ENCODE measurements at regions not wholly inside any gene's neighbourhood (a gene's known extent, or its start where the extent isn't known, plus 50 kb on each side); places are given as distances from the start of the nearest gene placed in this dataset.
"Not testable (repeated sequence)": the region's sequence is repeated elsewhere in the genome, so short reads cannot be mapped to it uniquely, and the experiment has no call there.

DNA sequence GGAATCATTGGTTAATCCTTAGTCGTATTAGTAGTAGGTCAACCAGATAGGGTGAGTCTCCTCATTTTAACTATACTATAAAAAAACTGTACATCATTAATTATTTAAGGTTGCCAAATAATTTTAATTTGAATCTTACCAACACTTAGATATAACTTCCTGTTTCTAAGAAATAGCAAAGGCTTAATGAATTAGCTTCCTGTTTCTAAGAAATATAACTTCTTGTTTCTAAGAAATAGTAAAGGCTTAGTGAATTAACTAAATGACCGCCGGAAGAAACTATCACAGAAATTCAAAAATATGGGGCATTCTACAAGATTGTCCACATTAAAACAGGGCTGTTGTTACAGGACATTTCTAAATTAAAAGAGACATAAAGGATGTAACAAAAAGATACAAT is 392.9 kb upstream of the FOXG1 start:
- no peak overlapping the region for H3K4me3 Mint-ChIP-seq
- no peaks in the 10 kb centered on the region for H3K4me1 Mint-ChIP-seq
- peaks cover 15% of the 10 kb centered on the region for H3K9me3 Mint-ChIP-seq
- H3K27ac Mint-ChIP-seq: no peak overlapping the region
- DNase-seq: no peak
- no peaks in the 10 kb centered on the region for H3K36me3 Mint-ChIP-seq (ENCODE audit: low read depth)
- H3K27me3 Mint-ChIP-seq: no peaks in the 10 kb centered on the region
- ATAC-seq: no peak

DNA sequence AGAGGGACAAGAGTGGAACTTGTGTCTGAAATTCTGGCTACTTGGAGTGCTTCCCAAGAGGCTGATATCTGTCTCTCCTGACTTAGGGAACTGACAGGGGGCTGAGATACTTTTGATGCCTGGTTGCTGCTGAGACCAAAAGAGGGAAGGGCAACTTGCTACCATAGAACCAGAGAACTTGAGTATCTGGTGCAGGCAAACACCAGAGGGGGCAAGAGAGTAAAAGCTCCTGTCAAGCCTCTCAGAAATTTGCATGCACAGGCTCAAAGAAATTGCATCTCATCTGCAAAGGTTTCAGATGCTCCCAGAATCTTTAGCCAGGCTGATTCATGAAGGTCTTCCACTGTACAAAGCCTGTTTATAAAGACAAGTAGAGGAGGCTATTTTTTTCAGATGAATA is 391.3 kb upstream of the FOXG1 start:
- Mint-ChIP-seq H3K4me3 (no peak overlapping the region), H3K36me3 (ENCODE audit: low read depth) (no peaks in the 10 kb centered on the region), H3K27me3 (no peaks in the 10 kb centered on the region), H3K9me3 (peaks cover 10% of the 10 kb centered on the region), H3K27ac (no peak overlapping the region), H3K4me1 (no peaks in the 10 kb centered on the region)
- DNase-seq (no peak), ATAC-seq (no peak)

DNA sequence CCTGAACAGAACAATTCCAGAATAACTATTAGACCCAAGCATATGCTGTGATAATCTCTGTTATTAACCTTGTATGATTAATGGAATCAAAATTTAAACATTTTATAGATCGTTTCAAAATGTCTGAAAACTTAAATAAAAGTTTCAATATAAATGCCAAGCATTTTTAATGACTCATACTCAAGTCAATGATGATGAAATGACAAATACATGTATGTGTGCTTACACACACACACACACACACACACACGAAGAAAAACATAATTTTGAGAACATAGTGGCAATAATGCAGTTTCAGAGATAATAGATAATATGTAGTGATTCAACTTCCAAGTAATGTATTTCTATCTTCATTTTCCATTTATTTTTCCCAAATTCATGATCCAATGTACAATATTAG is 384.9 kb upstream of the FOXG1 start:
- no peaks in the 10 kb centered on the region for H3K4me1 Mint-ChIP-seq
- no peak for ATAC-seq
- no peaks in the 10 kb centered on the region for H3K27me3 Mint-ChIP-seq
- H3K9me3 Mint-ChIP-seq: peaks cover 5% of the 10 kb centered on the region
- DNase-seq: no peak
- no peaks in the 10 kb centered on the region for H3K36me3 Mint-ChIP-seq (ENCODE audit: low read depth)
- H3K27ac Mint-ChIP-seq: no peak overlapping the region
- no peak overlapping the region for H3K4me3 Mint-ChIP-seq

DNA sequence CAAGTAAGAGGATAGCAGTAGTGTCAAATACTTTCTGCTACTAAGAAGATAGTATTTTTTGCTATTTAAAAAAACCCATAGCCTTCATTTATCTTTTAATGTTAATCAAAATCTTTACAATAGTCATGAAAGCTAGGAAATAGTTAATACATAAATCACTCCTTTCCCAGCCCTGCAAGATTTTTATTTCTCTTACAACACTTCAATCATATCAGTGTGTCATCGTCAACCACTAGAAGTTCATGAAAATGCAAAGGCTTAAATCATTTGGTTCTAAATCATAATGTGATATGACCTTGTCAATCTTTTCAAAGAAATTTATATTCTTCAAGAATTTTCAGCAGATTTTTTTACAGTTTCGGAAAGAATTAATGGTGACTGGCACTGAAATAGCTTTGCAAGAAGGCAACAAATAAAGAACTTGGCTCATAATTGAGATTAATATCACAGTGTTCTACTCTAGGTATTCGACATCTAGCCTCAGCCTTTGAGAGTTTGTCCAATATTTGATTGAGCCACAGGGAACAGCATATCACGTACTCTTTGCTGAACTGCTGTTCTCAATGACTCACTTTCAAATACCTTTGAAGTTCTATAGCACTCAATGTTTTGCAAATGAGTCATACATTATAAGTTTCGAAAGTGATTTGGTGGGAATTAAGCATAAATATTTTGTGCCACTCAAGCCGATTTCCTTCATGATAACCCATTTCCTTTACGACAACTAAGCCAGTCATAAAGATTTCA is 384.0 kb upstream of the FOXG1 start:
- ATAC-seq (no peak), DNase-seq (no peak)
- no peak overlapping the region for H3K27ac Mint-ChIP-seq
- H3K9me3 Mint-ChIP-seq: no peaks in the 10 kb centered on the region
- no peaks in the 10 kb centered on the region for H3K36me3 Mint-ChIP-seq (ENCODE audit: low read depth)
- H3K4me3 Mint-ChIP-seq: no peak overlapping the region
- no peaks in the 10 kb centered on the region for H3K4me1 Mint-ChIP-seq
- no peaks in the 10 kb centered on the region for H3K27me3 Mint-ChIP-seq

DNA sequence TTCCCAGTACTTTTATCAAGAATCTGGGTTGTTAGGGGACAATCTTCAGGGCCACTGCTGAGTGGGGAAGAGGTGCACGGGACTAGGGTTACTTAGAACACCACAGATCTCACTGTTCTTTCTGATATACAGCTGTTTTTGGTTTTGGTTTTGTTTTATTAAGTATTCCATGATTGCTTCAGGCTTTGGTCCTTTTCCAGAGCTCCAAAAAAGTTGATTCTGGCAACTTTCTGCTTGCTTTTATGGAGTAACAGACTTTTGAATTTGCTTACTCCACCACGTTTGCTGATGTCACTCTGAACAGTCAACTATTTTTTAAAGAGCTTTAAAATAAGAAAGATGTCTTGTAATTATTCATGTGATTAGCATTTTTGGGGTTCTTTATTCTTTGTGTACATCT is 368.1 kb upstream of the FOXG1 start:
- Mint-ChIP-seq H3K4me3 (no peak overlapping the region), H3K9me3 (peaks cover 3% of the 10 kb centered on the region), H3K27me3 (no peaks in the 10 kb centered on the region), H3K36me3 (ENCODE audit: low read depth) (no peaks in the 10 kb centered on the region), H3K27ac (no peak overlapping the region), H3K4me1 (no peaks in the 10 kb centered on the region)
- no peak for ATAC-seq
- DNase-seq: no peak

DNA sequence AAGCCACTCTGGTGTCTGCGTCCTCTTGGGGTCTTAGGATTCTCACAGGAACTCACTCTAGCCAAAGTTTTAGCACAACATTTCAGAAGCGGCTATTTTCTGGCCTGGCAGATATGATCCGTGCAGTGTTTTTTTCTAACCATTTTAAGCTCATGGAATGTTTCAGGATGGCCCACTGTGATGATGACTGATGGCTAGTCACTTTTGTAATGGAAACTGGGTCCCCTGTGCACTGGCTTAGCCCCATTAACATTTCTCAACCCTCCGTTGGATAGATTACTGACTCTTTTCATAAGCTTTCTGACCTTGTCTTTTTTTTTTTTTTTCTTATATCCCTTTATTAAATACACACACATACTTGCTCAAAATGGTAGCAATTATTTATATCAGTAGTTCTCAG is 364.9 kb upstream of the FOXG1 start:
- H3K27me3 Mint-ChIP-seq; H3K4me3 Mint-ChIP-seq; H3K9me3 Mint-ChIP-seq; ATAC-seq; DNase-seq; H3K36me3 Mint-ChIP-seq (ENCODE audit: low read depth); H3K4me1 Mint-ChIP-seq; H3K27ac Mint-ChIP-seq: not testable (repeated sequence)

DNA sequence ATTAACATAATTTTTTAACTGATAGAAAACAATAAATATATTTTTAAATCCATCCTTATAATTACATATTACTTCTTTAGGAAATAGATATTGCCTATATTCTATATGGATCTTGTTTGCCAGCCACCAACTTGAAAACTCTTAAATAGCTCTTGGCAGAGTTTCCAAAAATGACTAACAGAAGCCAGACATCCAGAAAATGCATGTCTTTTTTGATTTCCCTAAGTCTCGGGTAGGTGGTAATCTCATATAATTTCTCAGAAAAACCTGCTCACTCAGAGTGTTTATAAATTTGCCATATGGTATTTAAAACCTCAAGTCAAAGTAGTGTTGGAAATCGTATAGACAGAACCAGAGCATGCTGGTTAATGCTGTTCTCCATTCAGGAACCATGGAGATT is 360.4 kb upstream of the FOXG1 start:
- DNase-seq (no peak), ATAC-seq (no peak)
- no peaks in the 10 kb centered on the region for H3K27me3 Mint-ChIP-seq
- no peaks in the 10 kb centered on the region for H3K4me1 Mint-ChIP-seq
- no peak overlapping the region for H3K27ac Mint-ChIP-seq
- H3K9me3 Mint-ChIP-seq: peaks cover 17% of the 10 kb centered on the region
- no peaks in the 10 kb centered on the region for H3K36me3 Mint-ChIP-seq (ENCODE audit: low read depth)
- H3K4me3 Mint-ChIP-seq: no peak overlapping the region

GRCh38 chr14:28407031-28407825 is 359.4 kb upstream of the FOXG1 start:
- H3K9me3 Mint-ChIP-seq: peaks cover 19% of the 10 kb centered on the region
- H3K4me3 Mint-ChIP-seq: no peak overlapping the region
- DNase-seq (no peak), ATAC-seq (no peak)
- no peaks in the 10 kb centered on the region for H3K27me3 Mint-ChIP-seq
- H3K36me3 Mint-ChIP-seq (ENCODE audit: low read depth): no peaks in the 10 kb centered on the region
- H3K4me1 Mint-ChIP-seq: no peaks in the 10 kb centered on the region
- no peak overlapping the region for H3K27ac Mint-ChIP-seq

- ATAC-seq (no peak), DNase-seq (no peak)
- no peaks in the 10 kb centered on the region for H3K4me1 Mint-ChIP-seq
- no peaks in the 10 kb centered on the region for H3K27me3 Mint-ChIP-seq
- peaks cover 19% of the 10 kb centered on the region for H3K9me3 Mint-ChIP-seq
- no peak overlapping the region for H3K27ac Mint-ChIP-seq
- H3K4me3 Mint-ChIP-seq: no peak overlapping the region
- no peaks in the 10 kb centered on the region for H3K36me3 Mint-ChIP-seq (ENCODE audit: low read depth)
These were observed 358.6 kb upstream of the FOXG1 start for GRCh38 chr14:28407996-28408395.

GRCh38 chr14:28412077-28412476 is 354.5 kb upstream of the FOXG1 start:
- Mint-ChIP-seq H3K27ac (no peak overlapping the region), H3K4me3 (no peak overlapping the region), H3K4me1 (no peaks in the 10 kb centered on the region), H3K9me3 (peaks cover 26% of the 10 kb centered on the region), H3K36me3 (ENCODE audit: low read depth) (no peaks in the 10 kb centered on the region), H3K27me3 (no peaks in the 10 kb centered on the region)
- ATAC-seq: no peak
- no peak for DNase-seq

- H3K27ac Mint-ChIP-seq: no peak overlapping the region
- H3K9me3 Mint-ChIP-seq: peaks cover 9% of the 10 kb centered on the region
- no peaks in the 10 kb centered on the region for H3K27me3 Mint-ChIP-seq
- H3K36me3 Mint-ChIP-seq (ENCODE audit: low read depth): no peaks in the 10 kb centered on the region
- no peak overlapping the region for H3K4me3 Mint-ChIP-seq
- DNase-seq (no peak), ATAC-seq (no peak)
- no peaks in the 10 kb centered on the region for H3K4me1 Mint-ChIP-seq
These were observed 339.6 kb upstream of the FOXG1 start for GRCh38 chr14:28426960-28427359.

DNA sequence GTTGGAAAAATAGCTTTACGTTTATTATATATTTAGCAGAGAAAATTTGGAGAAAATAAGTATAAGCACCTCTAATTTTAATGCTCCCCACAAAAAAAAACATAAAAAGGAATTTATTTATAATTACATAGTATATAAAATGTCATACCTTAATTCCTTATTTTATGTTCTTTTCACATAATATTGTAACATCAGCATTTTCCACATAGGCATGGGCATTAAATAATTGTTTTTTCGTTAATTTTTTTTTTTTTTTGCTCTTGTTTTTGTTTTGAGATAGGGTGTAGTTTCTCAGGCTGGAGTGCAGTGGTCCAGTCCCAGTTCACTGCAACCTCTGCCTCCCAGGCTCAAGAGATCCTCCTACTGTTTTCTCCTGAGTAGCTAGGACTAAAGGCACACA is 329.8 kb upstream of the FOXG1 start:
- no peak overlapping the region for H3K4me3 Mint-ChIP-seq
- H3K27ac Mint-ChIP-seq: no peak overlapping the region
- H3K4me1 Mint-ChIP-seq: no peaks in the 10 kb centered on the region
- peaks cover 5% of the 10 kb centered on the region for H3K9me3 Mint-ChIP-seq
- H3K27me3 Mint-ChIP-seq: no peaks in the 10 kb centered on the region
- no peak for ATAC-seq
- no peak for DNase-seq
- no peaks in the 10 kb centered on the region for H3K36me3 Mint-ChIP-seq (ENCODE audit: low read depth)

- Mint-ChIP-seq H3K4me1 (no peaks in the 10 kb centered on the region), H3K27me3 (no peaks in the 10 kb centered on the region), H3K4me3 (no peak overlapping the region), H3K9me3 (peaks cover 21% of the 10 kb centered on the region), H3K27ac (no peak overlapping the region), H3K36me3 (ENCODE audit: low read depth) (no peaks in the 10 kb centered on the region)
- ATAC-seq (no peak), DNase-seq (no peak)
These were observed 305.2 kb upstream of the FOXG1 start for GRCh38 chr14:28461389-28461788.

- Mint-ChIP-seq H3K9me3 (peaks cover 21% of the 10 kb centered on the region), H3K27ac (no peak overlapping the region), H3K4me1 (no peaks in the 10 kb centered on the region), H3K4me3 (no peak overlapping the region), H3K36me3 (ENCODE audit: low read depth) (no peaks in the 10 kb centered on the region), H3K27me3 (no peaks in the 10 kb centered on the region)
- DNase-seq (no peak), ATAC-seq (no peak)
These were observed 299.0 kb upstream of the FOXG1 start for GRCh38 chr14:28467611-28468010.
